ENCODE measurements at regions not wholly inside any gene's neighbourhood (a gene's known extent, or its start where the extent isn't known, plus 50 kb on each side); places are given as distances from the start of the nearest gene placed in this dataset.

- H3K4me1 Mint-ChIP-seq (ENCODE audit: unreplicated experiment), result no peaks in the 10 kb centered on the region
- no peak overlapping the region for H3K4me3 Mint-ChIP-seq (ENCODE audit: unreplicated experiment)
- no peaks in the 10 kb centered on the region for H3K36me3 Mint-ChIP-seq (ENCODE audit: unreplicated experiment)
- no peak for TF ChIP-seq CTCF (IDR thresholded peaks at IDR 0.05)
- no peak overlapping the region for H3K27ac Mint-ChIP-seq (ENCODE audit: unreplicated experiment)
- H3K9me3 Mint-ChIP-seq (ENCODE audit: unreplicated experiment), result peaks cover 7% of the 10 kb centered on the region
- DNase-seq (ENCODE audit: extremely low spot score, unreplicated experiment), result peak; percentile 53
- peaks cover 13% of the 10 kb centered on the region for H3K27me3 Mint-ChIP-seq (ENCODE audit: unreplicated experiment)
Measured at GRCh38 chr11:15670520-15671070, 555.9 kb downstream of the INSC start.

GRCh38 chr11:15671216-15671615, 556.5 kb downstream of the INSC start:
- no peak overlapping the region for H3K4me3 Mint-ChIP-seq (ENCODE audit: unreplicated experiment)
- H3K9me3 Mint-ChIP-seq (ENCODE audit: unreplicated experiment), result peaks cover 13% of the 10 kb centered on the region
- no peaks in the 10 kb centered on the region for H3K4me1 Mint-ChIP-seq (ENCODE audit: unreplicated experiment)
- TF ChIP-seq CTCF (IDR thresholded peaks at IDR 0.05), result no peak
- peaks cover 11% of the 10 kb centered on the region for H3K27me3 Mint-ChIP-seq (ENCODE audit: unreplicated experiment)
- DNase-seq (ENCODE audit: extremely low spot score, unreplicated experiment), result no peak
- H3K36me3 Mint-ChIP-seq (ENCODE audit: unreplicated experiment), result no peaks in the 10 kb centered on the region
- no peak overlapping the region for H3K27ac Mint-ChIP-seq (ENCODE audit: unreplicated experiment)

- peaks cover 14% of the 10 kb centered on the region for H3K27me3 Mint-ChIP-seq (ENCODE audit: unreplicated experiment)
- H3K4me3 Mint-ChIP-seq (ENCODE audit: unreplicated experiment), result no peak overlapping the region
- H3K4me1 Mint-ChIP-seq (ENCODE audit: unreplicated experiment), result no peaks in the 10 kb centered on the region
- H3K27ac Mint-ChIP-seq (ENCODE audit: unreplicated experiment), result no peak overlapping the region
- peak; percentile 42 for DNase-seq (ENCODE audit: extremely low spot score, unreplicated experiment)
- no peak for TF ChIP-seq CTCF (IDR thresholded peaks at IDR 0.05)
- H3K9me3 Mint-ChIP-seq (ENCODE audit: unreplicated experiment), result peaks cover 28% of the 10 kb centered on the region
- peaks cover 2% of the 10 kb centered on the region for H3K36me3 Mint-ChIP-seq (ENCODE audit: unreplicated experiment)
Measured at GRCh38 chr11:15672825-15673224, 558.1 kb downstream of the INSC start.

GRCh38 chr11:15673408-15673831, 558.7 kb downstream of the INSC start:
- Mint-ChIP-seq H3K9me3 (ENCODE audit: unreplicated experiment) (peaks cover 27% of the 10 kb centered on the region), H3K27me3 (ENCODE audit: unreplicated experiment) (peaks cover 12% of the 10 kb centered on the region), H3K4me1 (ENCODE audit: unreplicated experiment) (no peaks in the 10 kb centered on the region), H3K27ac (ENCODE audit: unreplicated experiment) (no peak overlapping the region), H3K4me3 (ENCODE audit: unreplicated experiment) (no peak overlapping the region), H3K36me3 (ENCODE audit: unreplicated experiment) (peaks cover 2% of the 10 kb centered on the region)
- no peak for DNase-seq (ENCODE audit: extremely low spot score, unreplicated experiment)
- TF ChIP-seq CTCF (IDR thresholded peaks at IDR 0.05), result no peak

GRCh38 chr11:15674756-15675155, 560.0 kb downstream of the INSC start:
- no peak for DNase-seq (ENCODE audit: extremely low spot score, unreplicated experiment)
- Mint-ChIP-seq H3K27me3 (ENCODE audit: unreplicated experiment) (peaks cover 15% of the 10 kb centered on the region), H3K9me3 (ENCODE audit: unreplicated experiment) (peaks cover 35% of the 10 kb centered on the region), H3K4me1 (ENCODE audit: unreplicated experiment) (no peaks in the 10 kb centered on the region), H3K36me3 (ENCODE audit: unreplicated experiment) (peaks cover 2% of the 10 kb centered on the region), H3K4me3 (ENCODE audit: unreplicated experiment) (no peak overlapping the region), H3K27ac (ENCODE audit: unreplicated experiment) (no peak overlapping the region)
- TF ChIP-seq CTCF (IDR thresholded peaks at IDR 0.05), result no peak

Measured in osteocyte (in vitro differentiated cells).